ENCODE measurements at regions not wholly inside any gene's neighbourhood (a gene's known extent, or its start where the extent isn't known, plus 50 kb on each side); places are given as distances from the start of the nearest gene placed in this dataset.
A peak's percentile ranks its signal among the peaks of the same experiment; 100 is the strongest.

- H3K27ac ChIP-seq (ENCODE audit: low read depth, low read length) = peak overlapping the region; percentile 24; the same call in 1 of the 2 replicates
- peak overlapping the region; percentile 1 for H3K4me2 ChIP-seq (ENCODE audit: low read depth, low read length, poor library complexity, severe bottlenecking)
- no peaks in the 10 kb centered on the region for H3K27me3 ChIP-seq (ENCODE audit: low read length)
- H4K20me1 ChIP-seq (ENCODE audit: low read depth, low read length) = no peaks in the 10 kb centered on the region
- no peaks in the 10 kb centered on the region for H3K36me3 ChIP-seq (ENCODE audit: low read length)
- TF ChIP-seq CTCF (IDR thresholded peaks at IDR 0.05; ENCODE audit: insufficient read depth, low read length, poor library complexity, severe bottlenecking) (no peak), EZH2phosphoT487 (conservative IDR thresholded peaks at IDR 0.05; ENCODE audit: low read length) (no peak)
- H3K9ac ChIP-seq (ENCODE audit: low read length) = no peak overlapping the region
- no peaks in the 10 kb centered on the region for H3K9me2 ChIP-seq (replicated peaks; ENCODE audit: insufficient read depth, low read length)
- H3K79me2 ChIP-seq (ENCODE audit: insufficient read depth, low read length) = peaks cover 10% of the 10 kb centered on the region; the same call in 1 of the 2 replicates
- H3K9me3 ChIP-seq (ENCODE audit: insufficient read depth, low read length) = no peaks in the 10 kb centered on the region
- H3F3A ChIP-seq (ENCODE audit: insufficient read depth) = no peaks in the 10 kb centered on the region
- no peak overlapping the region for H3K4me3 ChIP-seq (ENCODE audit: insufficient read depth, low read length, poor library complexity, severe bottlenecking)
- H2AFZ ChIP-seq (ENCODE audit: low read depth, low read length, severe bottlenecking) = no peak overlapping the region
Measured at GRCh38 chr12:124492879-124493808, 74.3 kb downstream of the NCOR2 start.

DNA sequence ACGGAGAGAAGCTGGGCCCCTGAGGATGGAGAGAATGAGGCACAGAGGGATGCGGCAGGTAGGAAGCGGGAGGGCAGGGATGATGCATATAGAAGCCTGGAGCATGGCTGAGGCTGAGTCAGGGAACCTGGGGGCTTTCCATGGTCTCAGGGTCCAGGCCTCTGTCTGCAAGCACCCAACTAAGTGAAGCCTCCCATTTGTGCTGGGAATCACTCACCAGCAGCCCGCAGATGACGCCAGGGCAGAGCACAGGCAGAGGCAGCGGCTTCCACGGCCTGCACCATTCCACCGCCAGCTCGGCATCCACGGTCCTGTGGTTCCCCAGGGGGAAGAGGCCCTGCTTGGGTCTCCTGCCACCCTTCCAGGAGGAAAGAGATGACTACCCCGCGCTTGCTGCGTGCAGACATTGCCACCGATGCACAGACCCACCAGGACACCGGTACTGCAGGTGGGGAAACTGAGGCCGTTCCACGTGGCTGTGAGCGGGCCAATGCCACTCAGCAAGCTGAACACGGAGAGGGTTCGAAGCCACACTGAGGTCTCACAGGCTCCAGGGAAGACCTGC lies 75.5 kb downstream of the NCOR2 start:
- Histone ChIP-seq H3K4me2 (ENCODE audit: low read depth, low read length, poor library complexity, severe bottlenecking) (no peak overlapping the region), H3K79me2 (ENCODE audit: insufficient read depth, low read length) (peaks cover 8% of the 10 kb centered on the region; the same call in 1 of the 2 replicates), H2AFZ (ENCODE audit: low read depth, low read length, severe bottlenecking) (no peak overlapping the region), H3K9me3 (ENCODE audit: insufficient read depth, low read length) (no peaks in the 10 kb centered on the region), H3K27ac (ENCODE audit: low read depth, low read length) (no peak overlapping the region), H3K9me2 (replicated peaks; ENCODE audit: insufficient read depth, low read length) (no peaks in the 10 kb centered on the region), H4K20me1 (ENCODE audit: low read depth, low read length) (no peaks in the 10 kb centered on the region), H3K36me3 (ENCODE audit: low read length) (no peaks in the 10 kb centered on the region), H3K27me3 (ENCODE audit: low read length) (no peaks in the 10 kb centered on the region), H3K4me3 (ENCODE audit: insufficient read depth, low read length, poor library complexity, severe bottlenecking) (no peak overlapping the region), H3F3A (ENCODE audit: insufficient read depth) (no peaks in the 10 kb centered on the region), H3K9ac (ENCODE audit: low read length) (no peak overlapping the region)
- TF ChIP-seq EZH2phosphoT487 (conservative IDR thresholded peaks at IDR 0.05; ENCODE audit: low read length) (no peak), CTCF (IDR thresholded peaks at IDR 0.05; ENCODE audit: insufficient read depth, low read length, poor library complexity, severe bottlenecking) (no peak)

- no peak overlapping the region for H3K4me3 ChIP-seq (ENCODE audit: insufficient read depth, low read length, poor library complexity, severe bottlenecking)
- H2AFZ ChIP-seq (ENCODE audit: low read depth, low read length, severe bottlenecking) = no peak overlapping the region
- no peak overlapping the region for H3K4me2 ChIP-seq (ENCODE audit: low read depth, low read length, poor library complexity, severe bottlenecking)
- peaks cover 4% of the 10 kb centered on the region; the same call in 1 of the 2 replicates for H3K79me2 ChIP-seq (ENCODE audit: insufficient read depth, low read length)
- no peaks in the 10 kb centered on the region for H3F3A ChIP-seq (ENCODE audit: insufficient read depth)
- no peaks in the 10 kb centered on the region for H3K27me3 ChIP-seq (ENCODE audit: low read length)
- H3K27ac ChIP-seq (ENCODE audit: low read depth, low read length) = no peak overlapping the region
- H4K20me1 ChIP-seq (ENCODE audit: low read depth, low read length) = no peaks in the 10 kb centered on the region
- no peak for TF ChIP-seq EZH2phosphoT487 (conservative IDR thresholded peaks at IDR 0.05; ENCODE audit: low read length)
- no peak for TF ChIP-seq CTCF (IDR thresholded peaks at IDR 0.05; ENCODE audit: insufficient read depth, low read length, poor library complexity, severe bottlenecking)
- no peak overlapping the region for H3K9ac ChIP-seq (ENCODE audit: low read length)
- no peaks in the 10 kb centered on the region for H3K9me2 ChIP-seq (replicated peaks; ENCODE audit: insufficient read depth, low read length)
- H3K9me3 ChIP-seq (ENCODE audit: insufficient read depth, low read length) = no peaks in the 10 kb centered on the region
- no peaks in the 10 kb centered on the region for H3K36me3 ChIP-seq (ENCODE audit: low read length)
Measured at GRCh38 chr12:124491310-124491709, 76.1 kb downstream of the NCOR2 start.

Data from SU-DHL-6 (cell line).